AG09319 (cell line): ENCODE measurements at regions not wholly inside any gene's neighbourhood (a gene's known extent, or its start where the extent isn't known, plus 50 kb on each side); places are given as distances from the start of the nearest gene placed in this dataset.
"Not testable (repeated sequence)": the region's sequence is repeated elsewhere in the genome, so short reads cannot be mapped to it uniquely, and the experiment has no call there.

Experiments
- DNase-seq: peaks from one replicate; pipeline ENCODE4 v3.0.0-alpha.2; 2010; ENCODE audit warnings: low read depth; ENCODE audit errors: extremely low read depth
- CTCF ChIP-seq: IDR thresholded peaks from 2 replicates; pipeline ENCODE4 v1.5.1; 2011; ENCODE audit warnings: low read depth, mild to moderate bottlenecking, inconsistent platforms, low read length, moderate library complexity

GRCh38 chr2:225820826-225821225 is 421.3 kb downstream of the NYAP2 start:
- TF ChIP-seq CTCF, result no peak

GRCh38 chr2:225814554-225814953 is 415.0 kb downstream of the NYAP2 start:
- no peak for TF ChIP-seq CTCF
- DNase-seq, result no peak

More at GRCh38 chr2:225820826-225821225, 421.3 kb downstream of the NYAP2 start:
- no peak for DNase-seq

GRCh38 chr2:225806105-225806504 is 406.6 kb downstream of the NYAP2 start:
- DNase-seq, result no peak
- TF ChIP-seq CTCF, result no peak

- not testable (repeated sequence) for DNase-seq
Observed at GRCh38 chr2:225802076-225802475, 402.6 kb downstream of the NYAP2 start.

GRCh38 chr2:225797394-225797793 is 397.9 kb downstream of the NYAP2 start:
- DNase-seq, result no peak
- peak; percentile 9 for TF ChIP-seq CTCF

DNA sequence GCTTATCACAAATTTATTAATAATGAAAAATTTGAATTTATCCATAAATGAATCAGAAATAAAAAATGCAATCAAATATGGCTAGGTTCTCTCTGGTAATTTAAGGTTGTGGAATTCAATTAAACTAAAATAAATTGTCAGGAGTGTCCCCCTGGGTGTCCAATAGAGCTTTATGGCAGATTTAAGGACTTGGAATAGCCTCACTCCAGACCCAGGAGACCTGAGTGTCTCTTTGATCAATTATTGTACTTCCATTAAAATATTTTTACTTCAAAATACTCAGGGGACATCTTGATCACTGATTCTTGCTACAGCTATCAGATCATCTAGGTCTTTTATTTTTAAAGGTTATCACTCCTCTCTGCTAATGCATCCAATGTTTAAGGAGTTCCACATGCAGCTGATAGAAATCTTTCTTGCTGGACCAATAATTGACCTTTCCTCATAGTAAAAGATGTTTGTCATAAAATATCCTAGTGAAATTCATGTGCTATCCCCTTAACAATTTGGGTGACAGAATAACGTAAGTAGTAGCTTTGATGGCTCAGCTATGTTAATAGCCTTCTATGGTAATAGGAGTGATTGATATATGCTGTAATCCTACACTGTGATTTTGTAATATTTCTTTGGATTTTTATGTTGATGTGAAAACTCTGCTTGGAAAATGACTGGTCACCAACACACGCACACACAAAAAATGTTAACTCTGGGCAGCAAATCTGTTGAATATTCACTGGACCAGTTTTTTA is 395.3 kb downstream of the NYAP2 start:
- no peak for TF ChIP-seq CTCF
- DNase-seq, result no peak

DNA sequence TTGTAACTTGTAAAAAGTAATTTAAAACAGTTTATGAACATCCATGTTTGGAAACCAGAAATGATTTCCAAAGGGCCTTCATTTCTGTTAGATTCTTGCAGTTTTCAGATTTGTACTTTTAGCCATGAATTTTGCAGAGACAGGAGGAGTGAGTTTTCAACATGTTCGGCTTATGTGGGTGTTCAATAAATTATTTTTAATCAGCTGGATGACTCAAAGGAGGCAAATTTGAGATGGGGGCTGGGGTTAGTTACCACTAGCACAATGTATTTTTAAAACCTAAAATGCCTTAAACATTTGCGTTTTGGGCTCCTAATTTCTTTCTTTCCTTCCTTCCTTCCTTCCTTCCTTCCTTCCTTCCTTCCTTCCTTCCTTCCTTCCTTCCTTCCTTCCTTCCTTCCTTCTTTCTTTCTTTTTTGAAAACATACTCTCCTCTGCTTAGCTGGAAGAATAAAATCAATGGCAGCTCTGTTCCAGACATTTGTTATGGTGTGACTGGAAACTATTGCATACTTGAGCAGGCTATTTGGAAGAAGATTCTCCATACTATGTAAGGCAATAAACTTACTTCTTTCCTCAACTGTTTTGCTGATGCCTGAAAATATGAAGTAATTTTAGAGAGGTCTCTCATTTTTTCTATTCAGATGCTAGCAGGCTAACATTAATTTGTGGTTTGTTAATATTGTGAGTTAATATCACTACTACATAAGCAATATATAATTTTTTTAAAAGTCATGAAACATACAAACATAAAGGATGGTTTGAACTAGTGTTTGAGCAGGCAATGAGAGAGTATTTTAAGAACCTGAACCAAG is 394.4 kb downstream of the NYAP2 start:
- no peak for TF ChIP-seq CTCF
- DNase-seq, result no peak
